A549 (cell line): ENCODE measurements at regions not wholly inside any gene's neighbourhood (a gene's known extent, or its start where the extent isn't known, plus 50 kb on each side); places are given as distances from the start of the nearest gene placed in this dataset.

Source experiments
- CHD2 ChIP-seq: fragments of 150-350 bp; IDR thresholded peaks from 2 replicates; pipeline ENCODE4 v1.6.1; 2014; ENCODE audit warnings: low read length; ENCODE audit not compliant: partially characterized antibody
- JUNB ChIP-seq: fragments of >200 bp; sonication (Bioruptor Twin); formaldehyde crosslinking; IDR thresholded peaks from 2 replicates; pipeline ENCODE4 v1.6.1; 2016
- POLR2A ChIP-seq: IDR thresholded peaks from 2 replicates; pipeline ENCODE4 v1.6.1; 2012; ENCODE audit warnings: mild to moderate bottlenecking, low read length
- RNF2 ChIP-seq: fragments of 200-600 bp; sonication (generic); IDR thresholded peaks from 2 replicates; pipeline ENCODE4 v1.6.1; 2016; ENCODE audit warnings: low read depth, mild to moderate bottlenecking, antibody characterized with exemption, moderate library complexity, borderline replicate concordance
- TF ChIP-seq, protein P1 (sequence below): fragments of >200 bp; sonication (Bioruptor Twin); formaldehyde crosslinking; IDR thresholded peaks from 3 replicates; pipeline ENCODE4 v1.5.1; 2016

DNA sequence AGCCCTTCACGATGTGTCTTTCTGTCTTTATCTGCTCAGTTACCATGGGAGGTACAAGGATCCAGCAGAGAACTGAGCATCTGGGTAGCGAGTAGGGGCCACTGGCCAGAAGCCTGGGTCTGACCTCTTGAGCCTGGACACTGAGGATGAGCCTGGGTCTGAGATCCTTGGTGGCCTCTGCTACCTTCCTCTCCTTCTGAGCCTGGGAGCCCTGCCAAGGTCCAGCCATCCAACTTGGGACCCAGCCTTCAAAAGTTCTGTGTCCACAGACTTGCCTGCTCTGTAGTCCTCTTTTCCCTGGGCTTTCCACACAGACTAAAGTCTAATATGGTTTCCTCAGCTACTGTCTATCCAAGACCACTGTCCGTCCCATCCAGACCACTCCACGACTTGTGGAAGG is 60.2 kb upstream of the NAA20 start:
- TF ChIP-seq RNF2 (no peak), POLR2A (no peak), JUNB (no peak), CHD2 (no peak)
- TF ChIP-seq, protein P1, sequence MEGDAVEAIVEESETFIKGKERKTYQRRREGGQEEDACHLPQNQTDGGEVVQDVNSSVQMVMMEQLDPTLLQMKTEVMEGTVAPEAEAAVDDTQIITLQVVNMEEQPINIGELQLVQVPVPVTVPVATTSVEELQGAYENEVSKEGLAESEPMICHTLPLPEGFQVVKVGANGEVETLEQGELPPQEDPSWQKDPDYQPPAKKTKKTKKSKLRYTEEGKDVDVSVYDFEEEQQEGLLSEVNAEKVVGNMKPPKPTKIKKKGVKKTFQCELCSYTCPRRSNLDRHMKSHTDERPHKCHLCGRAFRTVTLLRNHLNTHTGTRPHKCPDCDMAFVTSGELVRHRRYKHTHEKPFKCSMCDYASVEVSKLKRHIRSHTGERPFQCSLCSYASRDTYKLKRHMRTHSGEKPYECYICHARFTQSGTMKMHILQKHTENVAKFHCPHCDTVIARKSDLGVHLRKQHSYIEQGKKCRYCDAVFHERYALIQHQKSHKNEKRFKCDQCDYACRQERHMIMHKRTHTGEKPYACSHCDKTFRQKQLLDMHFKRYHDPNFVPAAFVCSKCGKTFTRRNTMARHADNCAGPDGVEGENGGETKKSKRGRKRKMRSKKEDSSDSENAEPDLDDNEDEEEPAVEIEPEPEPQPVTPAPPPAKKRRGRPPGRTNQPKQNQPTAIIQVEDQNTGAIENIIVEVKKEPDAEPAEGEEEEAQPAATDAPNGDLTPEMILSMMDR, result no peak
